IPS-NIHi7 (cell line): ENCODE measurements at regions not wholly inside any gene's neighbourhood (a gene's known extent, or its start where the extent isn't known, plus 50 kb on each side); places are given as distances from the start of the nearest gene placed in this dataset.
"Not testable (repeated sequence)": the region's sequence is repeated elsewhere in the genome, so short reads cannot be mapped to it uniquely, and the experiment has no call there.

Experiments
- DNase-seq: peaks from one replicate; pipeline ENCODE4 v3.0.0; 2012; ENCODE audit warnings: mixed read lengths; ENCODE audit errors: extremely low spot score

GRCh38 chr14:97074456-97074855 lies 277.3 kb downstream of the VRK1 start:
- DNase-seq, result no peak

GRCh38 chr14:97074856-97075255 lies 277.7 kb downstream of the VRK1 start:
- no peak for DNase-seq

DNA sequence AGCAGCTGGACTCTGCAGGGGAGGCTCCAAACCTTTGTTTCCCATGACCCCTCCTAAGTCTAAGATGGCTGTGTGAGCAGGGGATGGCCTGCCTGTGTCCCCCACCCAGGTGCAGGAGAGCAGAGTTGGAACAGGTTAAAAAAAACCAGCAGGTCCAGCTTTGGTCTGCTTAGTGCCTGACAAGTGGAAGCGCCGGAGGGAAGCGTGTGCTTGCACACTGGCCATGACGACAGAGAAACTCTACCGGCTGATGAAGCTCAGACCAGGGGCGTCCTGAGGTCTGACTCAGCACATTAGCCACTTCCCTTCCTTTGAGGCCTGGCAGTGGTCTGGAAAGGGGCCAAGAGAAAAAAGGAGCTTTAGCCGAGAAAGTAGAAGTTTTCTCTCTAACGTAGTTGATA lies 280.1 kb downstream of the VRK1 start:
- no peak for DNase-seq

DNA sequence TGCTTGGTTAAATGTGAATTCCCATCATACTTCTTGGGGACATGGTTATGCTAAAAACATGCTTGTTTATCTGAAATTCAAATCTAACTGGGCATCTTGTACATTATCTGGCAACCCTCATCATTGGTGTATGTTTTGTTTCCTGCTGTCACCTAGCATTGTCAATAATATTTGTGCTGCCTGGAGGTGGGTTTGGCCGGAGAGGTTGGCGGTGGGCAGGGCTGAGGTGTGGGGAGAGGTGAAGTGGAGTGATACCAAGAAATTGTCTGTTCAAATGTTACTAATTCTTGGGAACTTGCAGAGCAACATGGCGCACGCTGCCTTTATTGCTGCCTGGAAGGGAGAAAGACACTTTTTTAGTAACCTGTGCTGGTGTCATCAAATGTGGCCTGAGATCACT lies 280.5 kb downstream of the VRK1 start:
- no peak for DNase-seq

- no peak for DNase-seq
Measured at GRCh38 chr14:97080991-97081390, 283.8 kb downstream of the VRK1 start.

DNA sequence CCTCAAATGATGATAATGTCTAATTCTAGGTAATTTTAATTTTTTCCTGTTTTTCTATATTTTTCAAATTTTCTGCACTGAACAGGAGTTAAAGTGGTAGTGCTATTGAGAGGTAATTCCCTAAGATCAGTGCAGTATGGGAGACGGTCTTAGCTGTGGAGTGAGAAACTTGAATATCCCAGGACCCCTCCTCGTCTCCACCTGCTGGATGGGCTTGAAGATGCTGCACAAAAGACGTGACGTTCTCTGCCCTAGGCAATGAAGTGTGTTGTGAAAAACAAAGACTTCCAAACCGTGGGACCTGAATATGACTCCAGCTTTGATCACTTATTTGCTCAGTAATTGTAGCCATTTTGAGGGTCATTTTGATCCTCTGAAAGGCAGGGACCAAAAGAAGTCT lies 298.1 kb downstream of the VRK1 start:
- DNase-seq, result peak; percentile 57

DNA sequence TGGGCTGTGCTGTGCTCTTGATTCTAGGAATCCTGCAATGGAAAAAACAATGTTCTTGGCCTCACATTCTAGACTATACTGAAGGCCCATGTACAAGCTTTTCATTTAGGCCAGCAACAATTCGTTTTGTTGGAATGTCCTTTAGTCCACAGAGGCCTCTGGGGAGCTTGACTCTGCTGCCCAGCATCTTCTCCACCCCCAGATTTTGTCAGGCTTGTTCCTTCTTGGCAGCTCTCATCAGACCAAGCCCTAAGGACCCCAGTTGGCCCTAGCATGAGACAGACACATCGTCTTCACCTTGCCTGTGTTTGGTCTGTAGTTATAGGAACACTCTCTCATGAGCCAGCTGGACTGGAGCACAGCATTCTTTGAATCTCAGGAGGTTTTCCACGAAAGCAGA lies 300.1 kb downstream of the VRK1 start:
- no peak for DNase-seq

DNA sequence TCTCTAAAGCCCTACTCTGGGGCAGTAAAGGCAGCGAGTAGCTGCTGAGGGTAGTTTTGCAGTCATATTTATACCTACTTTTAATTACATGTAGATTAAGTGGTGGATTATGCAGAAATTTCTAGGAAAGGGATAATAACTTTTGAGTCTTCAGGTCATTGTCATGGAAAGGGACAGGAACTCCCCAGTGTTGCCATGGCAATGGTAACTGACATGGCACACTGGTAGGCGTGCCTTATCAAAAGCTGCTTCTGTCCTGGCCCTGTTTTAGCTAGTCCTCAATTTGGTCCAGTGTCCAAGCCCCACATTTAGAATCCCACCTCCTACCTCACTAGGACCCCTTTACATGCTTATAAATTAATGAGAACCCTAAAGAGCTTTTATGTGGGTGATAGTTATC lies 303.1 kb downstream of the VRK1 start:
- no peak for DNase-seq

DNA sequence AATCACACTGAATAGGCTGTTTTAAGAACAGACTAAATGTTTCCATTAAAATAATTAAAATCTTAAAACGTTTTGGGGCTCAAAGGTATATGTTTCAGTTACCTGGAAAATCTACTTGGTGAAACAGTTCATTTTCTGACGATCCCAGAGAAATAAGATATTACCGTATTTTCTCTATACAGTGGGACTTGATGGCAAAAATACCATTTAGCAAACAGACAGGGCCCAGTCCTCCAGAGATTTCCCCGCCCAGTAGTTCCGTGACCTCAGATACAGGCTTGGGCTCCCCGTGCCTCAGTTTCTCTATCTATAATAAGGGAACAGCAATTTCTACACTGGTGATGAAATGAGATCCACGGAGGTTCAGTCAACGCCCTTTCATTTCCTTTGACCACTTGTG lies 304.4 kb downstream of the VRK1 start:
- no peak for DNase-seq

GRCh38 chr14:97104029-97104428 lies 306.8 kb downstream of the VRK1 start:
- DNase-seq, result no peak

GRCh38 chr14:97106166-97106565 lies 309.0 kb downstream of the VRK1 start:
- no peak for DNase-seq

DNA sequence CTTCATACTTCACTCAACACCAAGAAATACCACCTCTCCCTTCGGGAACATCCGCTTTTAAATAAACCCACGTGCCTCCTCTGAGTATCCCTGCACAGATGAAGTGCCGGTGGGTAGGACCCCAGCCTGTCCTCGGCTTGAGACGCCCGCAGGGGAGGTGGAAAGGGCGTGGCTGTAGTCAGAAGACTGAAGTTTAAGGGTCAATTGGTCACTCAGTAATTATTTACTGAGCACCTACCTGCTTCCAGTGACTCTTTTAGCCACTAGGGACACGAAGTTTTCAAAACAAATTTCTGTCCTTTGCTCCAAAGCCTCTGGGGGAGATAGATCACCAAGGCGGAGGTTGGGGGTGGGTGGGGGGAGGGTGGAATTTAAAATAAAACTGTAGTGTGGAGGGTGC lies 309.4 kb downstream of the VRK1 start:
- DNase-seq, result no peak

GRCh38 chr14:97107080-97107479 lies 309.9 kb downstream of the VRK1 start:
- no peak for DNase-seq

GRCh38 chr14:97107760-97108159 lies 310.6 kb downstream of the VRK1 start:
- no peak for DNase-seq

DNA sequence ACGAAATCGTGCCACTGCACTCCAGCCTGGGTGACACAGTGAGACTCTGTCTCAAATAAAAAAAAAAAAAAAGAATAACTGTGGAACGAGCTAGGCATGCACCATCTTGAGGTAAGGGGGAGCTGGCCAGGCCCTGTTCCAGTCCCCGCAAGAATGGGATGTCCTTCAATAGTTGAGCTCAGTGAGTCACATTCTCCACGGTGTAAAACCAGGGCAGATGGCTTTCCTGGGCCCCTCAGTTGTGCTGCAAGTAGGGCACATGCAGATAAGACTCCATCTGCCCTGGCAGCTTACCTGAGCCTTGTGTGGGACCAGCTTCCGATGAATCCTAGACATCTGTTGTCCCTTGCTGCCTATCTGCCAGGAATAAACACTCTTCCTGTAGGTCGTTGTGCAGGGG lies 312.1 kb downstream of the VRK1 start:
- no peak for DNase-seq

- DNase-seq, result no peak
Measured at GRCh38 chr14:97113339-97113738, 316.2 kb downstream of the VRK1 start.

DNA sequence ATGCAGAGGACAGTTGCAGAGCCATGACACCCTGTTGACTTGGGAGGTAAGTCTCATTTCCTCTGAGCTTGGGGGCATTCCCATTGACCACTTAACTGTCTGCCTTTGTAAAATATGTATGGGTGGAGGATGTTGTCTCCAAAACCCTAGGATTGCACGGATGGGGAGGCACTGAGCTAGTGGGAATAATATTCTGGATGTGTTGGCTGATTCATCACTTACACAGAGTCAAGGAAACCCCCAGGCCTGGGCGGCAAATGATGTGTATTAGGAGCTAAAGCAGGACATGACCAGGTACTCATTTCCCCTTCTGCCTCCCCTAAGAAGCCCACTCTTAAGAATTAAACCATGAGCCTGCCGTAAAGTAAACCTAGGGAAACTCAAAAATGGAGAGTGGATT lies 319.4 kb downstream of the VRK1 start:
- no peak for DNase-seq

GRCh38 chr14:97117693-97118092 lies 320.5 kb downstream of the VRK1 start:
- DNase-seq, result no peak

DNA sequence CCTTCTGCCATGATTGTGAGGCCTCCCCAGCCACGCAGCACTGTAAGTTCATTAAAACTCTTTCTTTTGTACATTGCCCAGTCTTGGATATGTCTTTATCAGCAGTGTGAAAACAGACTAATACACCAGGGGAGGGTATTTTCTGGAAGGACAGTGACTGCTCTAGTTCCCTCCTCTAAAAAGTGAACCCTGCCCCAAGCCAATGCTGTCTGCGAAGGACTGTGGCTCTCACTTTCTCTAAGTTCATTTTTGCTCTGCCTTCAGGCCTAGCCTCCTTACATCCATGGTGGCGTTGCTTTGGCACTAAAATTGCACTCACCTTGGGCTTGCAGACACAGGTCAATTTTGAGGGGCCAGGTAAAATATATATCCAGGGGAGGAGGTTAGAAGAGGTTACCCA lies 323.0 kb downstream of the VRK1 start:
- no peak for DNase-seq

- DNase-seq, result no peak
Measured at GRCh38 chr14:97120611-97121031, 323.4 kb downstream of the VRK1 start.

- no peak for DNase-seq
Measured at GRCh38 chr14:97129639-97130038, 332.5 kb downstream of the VRK1 start.

- DNase-seq, result not testable (repeated sequence)
Measured at GRCh38 chr14:97135847-97136246, 338.7 kb downstream of the VRK1 start.

- DNase-seq, result no peak
Measured at GRCh38 chr14:97137705-97138104, 340.5 kb downstream of the VRK1 start.

DNA sequence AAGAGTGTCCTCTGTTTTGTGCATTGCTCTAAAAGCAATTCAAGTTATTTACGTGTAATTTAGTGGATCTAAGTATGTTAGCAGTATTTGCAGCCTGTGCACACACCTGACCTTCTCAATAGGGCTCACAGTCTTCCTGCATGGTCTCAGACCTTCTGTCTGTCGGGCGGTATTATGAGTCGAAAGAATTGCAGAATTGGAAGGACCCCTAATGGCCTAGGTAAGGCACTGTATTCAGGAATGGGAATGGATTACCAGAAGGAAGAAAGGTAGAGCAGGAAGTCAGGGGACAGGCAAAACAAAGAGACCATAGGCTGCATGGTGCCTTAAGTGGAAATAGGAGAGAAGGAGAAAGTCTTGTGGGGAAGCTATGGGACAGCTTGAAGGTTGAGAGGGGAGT lies 341.6 kb downstream of the VRK1 start:
- peak; percentile 67 for DNase-seq

GRCh38 chr14:97143011-97143410 lies 345.8 kb downstream of the VRK1 start:
- no peak for DNase-seq
